ENCODE measurements at regions not wholly inside any gene's neighbourhood (a gene's known extent, or its start where the extent isn't known, plus 50 kb on each side); places are given as distances from the start of the nearest gene placed in this dataset.

DNA sequence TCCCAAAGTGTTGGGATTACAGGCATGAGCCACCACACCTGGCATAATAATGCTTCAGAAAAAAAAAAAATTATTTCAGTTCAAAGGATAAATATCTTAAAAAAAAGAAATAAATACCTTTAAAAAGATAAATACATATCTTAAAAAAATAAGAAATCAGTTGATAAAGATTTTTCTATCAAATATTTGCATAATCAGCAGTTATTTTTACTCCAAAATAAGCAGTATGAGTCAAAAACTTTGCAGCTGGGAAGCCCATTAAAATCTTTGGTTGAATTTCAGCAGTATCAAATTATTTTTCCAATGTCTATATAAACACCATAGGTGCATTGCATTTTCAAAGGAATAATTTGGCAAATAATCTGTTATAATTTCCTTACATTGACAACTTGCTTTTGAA, 202.5 kb downstream of the KBTBD8 start:
- Histone ChIP-seq H2AFZ (ENCODE audit: low read length) (no peak overlapping the region), H3K9me3 (ENCODE audit: insufficient read depth, low read depth, low read length) (no peaks in the 10 kb centered on the region), H3K27me3 (ENCODE audit: insufficient read depth, low read length, poor library complexity, severe bottlenecking) (no peaks in the 10 kb centered on the region), H3K4me1 (ENCODE audit: insufficient read depth, low read length, poor library complexity, severe bottlenecking) (no peaks in the 10 kb centered on the region), H3K4me2 (ENCODE audit: low read depth, low read length, poor library complexity, severe bottlenecking) (no peak overlapping the region), H4K20me1 (ENCODE audit: insufficient read depth, low read length, poor library complexity, severe bottlenecking) (no peaks in the 10 kb centered on the region), H3K36me3 (ENCODE audit: insufficient read depth, low read length) (no peaks in the 10 kb centered on the region), H3K9ac (ENCODE audit: low read depth, low read length, poor library complexity, severe bottlenecking) (no peak overlapping the region), H3F3A (ENCODE audit: low read depth) (no peaks in the 10 kb centered on the region), H3K79me2 (ENCODE audit: insufficient read depth, low read length) (no peaks in the 10 kb centered on the region), H3K9me2 (replicated peaks; ENCODE audit: low read depth, low read length) (no peaks in the 10 kb centered on the region), H3K4me3 (ENCODE audit: low read length, poor library complexity, severe bottlenecking) (no peak overlapping the region)
- no peak for TF ChIP-seq EZH2phosphoT487 (IDR thresholded peaks at IDR 0.05; ENCODE audit: borderline replicate concordance)
- TF ChIP-seq, protein P1, sequence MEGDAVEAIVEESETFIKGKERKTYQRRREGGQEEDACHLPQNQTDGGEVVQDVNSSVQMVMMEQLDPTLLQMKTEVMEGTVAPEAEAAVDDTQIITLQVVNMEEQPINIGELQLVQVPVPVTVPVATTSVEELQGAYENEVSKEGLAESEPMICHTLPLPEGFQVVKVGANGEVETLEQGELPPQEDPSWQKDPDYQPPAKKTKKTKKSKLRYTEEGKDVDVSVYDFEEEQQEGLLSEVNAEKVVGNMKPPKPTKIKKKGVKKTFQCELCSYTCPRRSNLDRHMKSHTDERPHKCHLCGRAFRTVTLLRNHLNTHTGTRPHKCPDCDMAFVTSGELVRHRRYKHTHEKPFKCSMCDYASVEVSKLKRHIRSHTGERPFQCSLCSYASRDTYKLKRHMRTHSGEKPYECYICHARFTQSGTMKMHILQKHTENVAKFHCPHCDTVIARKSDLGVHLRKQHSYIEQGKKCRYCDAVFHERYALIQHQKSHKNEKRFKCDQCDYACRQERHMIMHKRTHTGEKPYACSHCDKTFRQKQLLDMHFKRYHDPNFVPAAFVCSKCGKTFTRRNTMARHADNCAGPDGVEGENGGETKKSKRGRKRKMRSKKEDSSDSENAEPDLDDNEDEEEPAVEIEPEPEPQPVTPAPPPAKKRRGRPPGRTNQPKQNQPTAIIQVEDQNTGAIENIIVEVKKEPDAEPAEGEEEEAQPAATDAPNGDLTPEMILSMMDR (conservative IDR thresholded peaks at IDR 0.05; ENCODE audit: low read length): no peak

DNA sequence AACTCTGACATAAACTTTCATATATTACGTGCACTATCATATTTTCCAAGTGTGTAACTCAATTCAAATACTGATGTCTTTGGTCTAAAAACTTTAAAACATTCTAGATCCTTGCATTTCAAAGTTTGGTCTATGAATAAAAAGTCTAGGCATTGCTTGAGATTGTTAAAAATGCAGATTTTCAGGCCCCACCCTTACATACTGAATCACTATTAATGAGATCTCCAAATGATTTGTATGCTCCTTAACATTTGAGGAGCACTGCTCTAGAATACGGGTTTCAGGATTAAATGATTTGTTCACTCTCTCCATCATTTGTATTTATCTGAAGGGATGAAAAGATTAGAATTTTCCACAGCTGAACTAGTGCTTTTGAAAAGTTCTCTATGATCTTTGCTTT, 202.9 kb downstream of the KBTBD8 start:
- Histone ChIP-seq H4K20me1 (ENCODE audit: insufficient read depth, low read length, poor library complexity, severe bottlenecking) (no peaks in the 10 kb centered on the region), H3K4me2 (ENCODE audit: low read depth, low read length, poor library complexity, severe bottlenecking) (no peak overlapping the region), H3K27me3 (ENCODE audit: insufficient read depth, low read length, poor library complexity, severe bottlenecking) (no peaks in the 10 kb centered on the region), H2AFZ (ENCODE audit: low read length) (no peak overlapping the region), H3K9me3 (ENCODE audit: insufficient read depth, low read depth, low read length) (no peaks in the 10 kb centered on the region), H3K9ac (ENCODE audit: low read depth, low read length, poor library complexity, severe bottlenecking) (no peak overlapping the region), H3K4me3 (ENCODE audit: low read length, poor library complexity, severe bottlenecking) (no peak overlapping the region), H3K9me2 (replicated peaks; ENCODE audit: low read depth, low read length) (no peaks in the 10 kb centered on the region), H3K36me3 (ENCODE audit: insufficient read depth, low read length) (no peaks in the 10 kb centered on the region), H3F3A (ENCODE audit: low read depth) (no peaks in the 10 kb centered on the region), H3K79me2 (ENCODE audit: insufficient read depth, low read length) (no peaks in the 10 kb centered on the region), H3K4me1 (ENCODE audit: insufficient read depth, low read length, poor library complexity, severe bottlenecking) (no peaks in the 10 kb centered on the region)
- TF ChIP-seq, protein P1 (conservative IDR thresholded peaks at IDR 0.05; ENCODE audit: low read length): no peak
- TF ChIP-seq EZH2phosphoT487 (IDR thresholded peaks at IDR 0.05; ENCODE audit: borderline replicate concordance): no peak

DNA sequence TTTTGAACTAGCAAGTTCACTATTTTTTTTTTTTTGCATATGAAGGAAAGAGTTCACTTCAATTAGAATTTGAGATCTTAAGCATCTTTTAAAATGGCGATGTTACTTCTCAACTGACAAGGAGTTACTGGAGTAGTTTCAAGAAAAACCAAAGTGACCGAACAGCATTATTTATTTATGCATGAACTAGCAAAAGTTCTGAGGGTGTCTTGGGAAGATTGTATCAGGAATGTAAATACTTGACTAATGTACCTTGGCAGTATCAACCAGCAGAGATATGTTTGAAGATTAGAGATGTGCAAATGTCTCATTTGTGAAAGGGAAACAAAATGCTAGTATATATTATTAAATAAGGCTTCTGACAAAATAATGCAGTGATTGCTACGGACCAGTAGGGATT, 203.9 kb downstream of the KBTBD8 start:
- H3K4me3 ChIP-seq (ENCODE audit: low read length, poor library complexity, severe bottlenecking): no peak overlapping the region
- H3K36me3 ChIP-seq (ENCODE audit: insufficient read depth, low read length): no peaks in the 10 kb centered on the region
- no peaks in the 10 kb centered on the region for H3K9me2 ChIP-seq (replicated peaks; ENCODE audit: low read depth, low read length)
- H3K79me2 ChIP-seq (ENCODE audit: insufficient read depth, low read length): no peaks in the 10 kb centered on the region
- H3K4me1 ChIP-seq (ENCODE audit: insufficient read depth, low read length, poor library complexity, severe bottlenecking): no peaks in the 10 kb centered on the region
- H3K9me3 ChIP-seq (ENCODE audit: insufficient read depth, low read depth, low read length): no peaks in the 10 kb centered on the region
- H3K4me2 ChIP-seq (ENCODE audit: low read depth, low read length, poor library complexity, severe bottlenecking): no peak overlapping the region
- no peak overlapping the region for H3K9ac ChIP-seq (ENCODE audit: low read depth, low read length, poor library complexity, severe bottlenecking)
- H2AFZ ChIP-seq (ENCODE audit: low read length): no peak overlapping the region
- TF ChIP-seq EZH2phosphoT487 (IDR thresholded peaks at IDR 0.05; ENCODE audit: borderline replicate concordance): no peak
- TF ChIP-seq, protein P1 (conservative IDR thresholded peaks at IDR 0.05; ENCODE audit: low read length): no peak
- H3F3A ChIP-seq (ENCODE audit: low read depth): no peaks in the 10 kb centered on the region
- no peaks in the 10 kb centered on the region for H4K20me1 ChIP-seq (ENCODE audit: insufficient read depth, low read length, poor library complexity, severe bottlenecking)
- H3K27me3 ChIP-seq (ENCODE audit: insufficient read depth, low read length, poor library complexity, severe bottlenecking): no peaks in the 10 kb centered on the region
